Anterior cingulate cortex (tissue), 58 donors: ENCODE measurements at regions not wholly inside any gene's neighbourhood (a gene's known extent, or its start where the extent isn't known, plus 50 kb on each side); places are given as distances from the start of the nearest gene placed in this dataset.

Source experiments
- DNase-seq, 58 donors: peaks; one replicate each; lab custom pipeline; 2025; lab: John Stamatoyannopoulos, UW

DNA sequence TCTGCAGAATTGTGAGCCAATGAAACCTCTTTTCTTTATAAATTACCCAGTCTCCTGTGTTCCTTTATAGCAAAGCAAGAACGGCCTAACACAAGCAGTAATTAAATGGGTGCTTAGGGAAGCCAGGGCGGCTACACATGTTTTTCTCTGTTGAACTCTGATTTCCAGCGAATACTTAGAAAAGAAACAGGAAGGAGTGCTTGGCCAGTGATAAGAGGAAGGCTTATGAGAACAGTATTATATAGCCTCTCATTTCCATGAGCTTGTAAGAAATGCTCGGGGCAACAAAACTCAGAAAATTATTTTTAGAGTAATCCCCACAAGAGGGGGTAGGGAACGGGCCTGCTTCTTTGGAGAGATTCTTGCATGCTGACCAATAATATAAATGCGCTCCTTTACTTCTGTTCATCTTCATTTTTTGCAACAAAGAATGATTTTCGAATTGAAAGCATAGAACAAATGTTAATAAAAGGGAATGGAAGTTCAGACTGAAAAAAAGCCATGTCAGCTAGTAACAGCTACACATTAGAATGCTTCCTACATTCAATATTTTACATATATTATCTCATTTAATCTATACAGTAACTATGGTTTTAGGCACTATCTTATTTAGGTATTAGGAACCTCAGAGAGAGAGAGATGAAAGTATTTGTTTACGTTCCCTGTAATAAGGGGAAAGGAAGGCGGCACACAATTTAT, 49.7 kb upstream of the CCDC85A start:
- DNase-seq: no peak
